GM18519 (cell line): ENCODE measurements at regions not wholly inside any gene's neighbourhood (a gene's known extent, or its start where the extent isn't known, plus 50 kb on each side); places are given as distances from the start of the nearest gene placed in this dataset.

Experiments
- ATAC-seq: cut with Tn5 transposase; IDR thresholded peaks from one replicate; pipeline ENCODE4 v1.9.1; 2021; ENCODE audit warnings: mild to moderate bottlenecking, moderate library complexity; ENCODE audit not compliant: unreplicated experiment, low FRiP score

- no peak for ATAC-seq
These were observed 57.7 kb upstream of the F3 start for GRCh38 chr1:94599095-94599813.

DNA sequence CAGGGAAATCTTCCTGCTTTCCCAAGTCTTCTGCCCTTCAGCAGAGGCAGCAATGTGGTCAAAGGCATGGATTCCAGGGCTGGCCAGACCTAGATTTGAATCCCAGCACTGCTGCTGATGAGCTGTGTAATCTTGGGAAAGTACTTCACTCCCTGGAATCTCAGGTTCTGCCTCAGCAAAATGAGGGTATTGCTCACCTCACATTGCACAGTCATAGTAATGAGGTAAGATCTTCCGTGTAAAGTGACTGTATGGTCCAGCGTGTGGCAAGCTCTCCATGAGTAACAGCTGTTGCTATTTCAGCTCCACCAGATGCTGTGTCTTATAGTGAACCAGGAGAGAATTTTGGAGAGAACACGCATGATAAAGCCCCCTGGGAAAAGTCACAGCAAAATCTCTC lies 56.1 kb upstream of the F3 start:
- no peak for ATAC-seq

DNA sequence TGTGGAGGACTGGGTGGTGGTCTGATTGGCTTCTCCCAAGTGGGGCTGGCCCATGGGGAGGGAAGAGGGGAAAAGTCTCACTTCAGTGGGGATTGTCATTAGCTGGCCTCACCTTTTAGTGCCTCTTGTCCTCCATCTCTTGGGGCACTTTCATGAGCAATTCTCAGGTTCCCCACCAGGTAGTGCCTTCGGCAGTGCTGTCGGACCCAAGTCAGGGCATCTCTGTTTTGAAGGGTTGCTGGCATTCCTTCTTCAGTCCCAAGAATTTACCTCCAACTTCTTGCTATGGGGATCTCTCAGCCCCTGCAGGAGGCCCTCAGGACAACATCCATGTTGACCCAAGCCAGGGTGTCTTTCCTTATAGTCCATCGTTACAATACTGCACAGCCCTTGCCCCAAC lies 54.7 kb upstream of the F3 start:
- no peak for ATAC-seq

GRCh38 chr1:94595658-94596057 lies 54.1 kb upstream of the F3 start:
- no peak for ATAC-seq

GRCh38 chr1:94593611-94594010 lies 52.1 kb upstream of the F3 start:
- ATAC-seq = no peak

- no peak for ATAC-seq
These were observed 51.0 kb upstream of the F3 start for GRCh38 chr1:94592571-94592920.

DNA sequence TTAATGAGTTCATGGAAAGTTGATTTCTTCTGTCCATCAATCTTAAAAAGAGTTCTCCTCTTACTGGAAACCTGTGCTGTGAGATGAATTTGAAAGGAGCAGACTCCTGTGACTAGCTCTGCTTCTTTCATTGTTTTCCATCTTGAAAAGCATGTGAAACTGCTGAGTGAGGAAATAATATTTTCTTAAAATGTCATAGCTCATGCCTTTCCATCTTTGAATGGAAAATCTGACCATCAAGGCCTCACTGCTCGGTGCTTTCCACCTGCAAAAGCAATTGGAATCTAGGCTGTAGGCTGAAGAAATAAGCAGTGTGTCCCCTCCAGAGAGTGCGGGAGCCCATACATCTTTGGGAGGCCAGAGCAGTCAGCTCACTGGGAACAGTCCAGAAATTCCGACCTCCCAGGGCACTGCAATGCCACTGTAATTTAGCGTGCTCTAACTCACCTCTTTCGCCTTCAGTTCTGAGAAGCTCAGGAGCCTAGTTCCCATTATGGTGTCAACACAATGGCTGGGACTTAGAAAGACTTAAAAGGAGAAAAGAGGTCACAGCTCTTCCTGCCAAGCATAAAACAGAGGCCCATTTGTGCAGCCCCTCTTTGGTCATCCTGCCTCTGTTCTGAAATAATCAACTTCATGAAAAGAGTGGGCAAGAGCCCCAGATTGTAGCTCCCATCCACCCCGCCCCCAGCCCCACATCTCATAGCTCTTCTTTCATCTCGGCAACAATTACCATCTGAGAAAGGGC lies 50.4 kb upstream of the F3 start:
- no peak for ATAC-seq
